ENCODE measurements at regions not wholly inside any gene's neighbourhood (a gene's known extent, or its start where the extent isn't known, plus 50 kb on each side); places are given as distances from the start of the nearest gene placed in this dataset.

GRCh38 chr22:49710746-49711145 is 116.9 kb downstream of the BRD1 start:
- DNase-seq (ENCODE audit: low spot score): no peak
- H3K4me3 ChIP-seq (replicated peaks in 1 of 3; ENCODE audit: insufficient read depth in 1 of 3, low read depth in 2 of 3, low read length in 3 of 3): no peak overlapping the region
- no peak overlapping the region for H2AFZ ChIP-seq (ENCODE audit: low read length)
- peaks cover 3 to 36% of the 10 kb centered on the region in 2 experiments; a peak in 2 of 5 replicates for H3K27me3 ChIP-seq (ENCODE audit: control insufficient read depth in 1 of 2, insufficient read depth in 2 of 2, low read length in 2 of 2)
- ChIA-PET CTCF (ENCODE audit: low intra/inter-chr PET ratio, low total read pairs) (no interaction called here), POLR2A (no interaction called here)
- H3K9ac ChIP-seq (ENCODE audit: insufficient read depth, low read depth, low read length): no peak overlapping the region
- H3K4me1 ChIP-seq (ENCODE audit: insufficient read depth, low read length): no peaks in the 10 kb centered on the region
- FAIRE-seq: no peak
- H3K4me2 ChIP-seq (ENCODE audit: low read depth, low read length): no peak overlapping the region
- 0 out of 2 replicates have a peak, but pooled peaks cover 8% of the 10 kb centered on the region for H4K20me1 ChIP-seq (ENCODE audit: insufficient read depth, low read length)
- H3K36me3 ChIP-seq (replicated peaks in 1 of 2; ENCODE audit: control insufficient read depth in 1 of 2, insufficient read depth in 2 of 2, low read length in 2 of 2): no peaks in the 10 kb centered on the region
- BruUV-seq (replicated peaks): no TSS peak
- intact Hi-C loops (cut with micrococcal nuclease; ENCODE audit: unreplicated experiment) (no loop called here), in situ Hi-C loops (cut with HindIII; ENCODE audit: extremely low pct_ligation_motif_present, low pct_unique_long_range_greater_than_20kb) (no loop called here)
- H3K27ac ChIP-seq (ENCODE audit: extremely low read length, insufficient read depth, low read length): no peak overlapping the region
- no peaks in the 10 kb centered on the region for H3K79me2 ChIP-seq (ENCODE audit: insufficient read depth, low read length)
- no peaks in the 10 kb centered on the region for H3K9me3 ChIP-seq (ENCODE audit: low read length)
- WGBS (ENCODE audit: low lambda C conversion rate): 13% methylated on average over 6 of the region's 9 CpGs
- ATAC-seq: no peak
- no peak for TF ChIP-seq MYPOP (CRISPR knock-in tag; IDR thresholded peaks at IDR 0.05)
- TF ChIP-seq SETDB1 (CRISPR knock-in tag; IDR thresholded peaks at IDR 0.05; ENCODE audit: borderline replicate concordance): no peak
- no peak for TF ChIP-seq ZNF407 (CRISPR knock-in tag; IDR thresholded peaks at IDR 0.05; ENCODE audit: not compliant biosample characterization)
- TF ChIP-seq NONO (IDR thresholded peaks at IDR 0.05): no peak
- no peak for TF ChIP-seq NONO (CRISPR knock-in tag; conservative IDR thresholded peaks at IDR 0.05)
- TF ChIP-seq ZNF205 (CRISPR knock-in tag; IDR thresholded peaks at IDR 0.05): no peak
- TF ChIP-seq TSC22D2 (CRISPR knock-in tag; IDR thresholded peaks at IDR 0.05; ENCODE audit: borderline replicate concordance): no peak
- TF ChIP-seq ZSCAN25 (CRISPR knock-in tag; IDR thresholded peaks at IDR 0.05): no peak
- no peak for TF ChIP-seq ZNF331 (CRISPR knock-in tag; IDR thresholded peaks at IDR 0.05)

Data from HepG2 (cell line).